ENCODE measurements at regions not wholly inside any gene's neighbourhood (a gene's known extent, or its start where the extent isn't known, plus 50 kb on each side); places are given as distances from the start of the nearest gene placed in this dataset.

GRCh38 chr10:130463104-130463875 lies 327.1 kb downstream of the GLRX3 start:
- Histone ChIP-seq H3K36me3 (ENCODE audit: insufficient read depth, low read length) (no peaks in the 10 kb centered on the region), H3K9me3 (ENCODE audit: low read length) (no peaks in the 10 kb centered on the region), H2AFZ (ENCODE audit: low read length) (no peak overlapping the region), H3K79me2 (ENCODE audit: insufficient read depth, low read depth, low read length) (no peaks in the 10 kb centered on the region), H3K4me3 (ENCODE audit: low read depth, low read length, poor library complexity, severe bottlenecking) (no peak overlapping the region), H3K9me2 (ENCODE audit: insufficient read depth, low read length) (no peaks in the 10 kb centered on the region), H3K27ac (ENCODE audit: low read depth, low read length, poor library complexity, severe bottlenecking) (no peak overlapping the region), H3K4me2 (ENCODE audit: low read length) (no peak overlapping the region), H3K4me1 (ENCODE audit: insufficient read depth, low read length, poor library complexity, severe bottlenecking) (no peaks in the 10 kb centered on the region), H4K20me1 (ENCODE audit: insufficient read depth, low read length) (no peaks in the 10 kb centered on the region; the same call in 1 of the 2 replicates)
- no TSS peak for BruUV-seq (replicated peaks)
- POLR2A ChIA-PET, result no interaction called here
- no peak for TF ChIP-seq EZH2phosphoT487 (IDR thresholded peaks at IDR 0.05; ENCODE audit: borderline replicate concordance, low read depth, low read length)
- TF ChIP-seq CTCF (conservative IDR thresholded peaks at IDR 0.05; ENCODE audit: low read length), result no peak
- intact Hi-C loops (cut with micrococcal nuclease; ENCODE audit: unreplicated experiment), result no loop called here
- DNase-seq (ENCODE audit: low spot score), result no peak
- CTCF ChIA-PET (ENCODE audit: unreplicated experiment), result no interaction called here

- H3K4me2 ChIP-seq (ENCODE audit: low read length), result no peak overlapping the region
- BruUV-seq (replicated peaks), result no TSS peak
- DNase-seq (ENCODE audit: low spot score), result no peak
- intact Hi-C loops (cut with micrococcal nuclease; ENCODE audit: unreplicated experiment), result no loop called here
- no peak for TF ChIP-seq EZH2phosphoT487 (IDR thresholded peaks at IDR 0.05; ENCODE audit: borderline replicate concordance, low read depth, low read length)
- no peak for TF ChIP-seq CTCF (conservative IDR thresholded peaks at IDR 0.05; ENCODE audit: low read length)
- no peaks in the 10 kb centered on the region; the same call in 1 of the 2 replicates for H4K20me1 ChIP-seq (ENCODE audit: insufficient read depth, low read length)
- CTCF ChIA-PET (ENCODE audit: unreplicated experiment), result no interaction called here
- no peaks in the 10 kb centered on the region for H3K79me2 ChIP-seq (ENCODE audit: insufficient read depth, low read depth, low read length)
- H2AFZ ChIP-seq (ENCODE audit: low read length), result no peak overlapping the region
- no peaks in the 10 kb centered on the region for H3K4me1 ChIP-seq (ENCODE audit: insufficient read depth, low read length, poor library complexity, severe bottlenecking)
- no peak overlapping the region for H3K27ac ChIP-seq (ENCODE audit: low read depth, low read length, poor library complexity, severe bottlenecking)
- H3K9me3 ChIP-seq (ENCODE audit: low read length), result no peaks in the 10 kb centered on the region
- H3K9me2 ChIP-seq (ENCODE audit: insufficient read depth, low read length), result no peaks in the 10 kb centered on the region
- H3K36me3 ChIP-seq (ENCODE audit: insufficient read depth, low read length), result no peaks in the 10 kb centered on the region
- no peak overlapping the region for H3K4me3 ChIP-seq (ENCODE audit: low read depth, low read length, poor library complexity, severe bottlenecking)
- POLR2A ChIA-PET, result no interaction called here
Observed at GRCh38 chr10:130463876-130464364, 327.7 kb downstream of the GLRX3 start.

- TF ChIP-seq CTCF (conservative IDR thresholded peaks at IDR 0.05; ENCODE audit: low read length) (no peak), EZH2phosphoT487 (IDR thresholded peaks at IDR 0.05; ENCODE audit: borderline replicate concordance, low read depth, low read length) (no peak)
- no peak for DNase-seq (ENCODE audit: low spot score)
- no peaks in the 10 kb centered on the region for H3K79me2 ChIP-seq (ENCODE audit: insufficient read depth, low read depth, low read length)
- H3K4me1 ChIP-seq (ENCODE audit: insufficient read depth, low read length, poor library complexity, severe bottlenecking), result no peaks in the 10 kb centered on the region
- ChIA-PET CTCF (ENCODE audit: unreplicated experiment) (no interaction called here), POLR2A (no interaction called here)
- intact Hi-C loops (cut with micrococcal nuclease; ENCODE audit: unreplicated experiment), result no loop called here
- no peak overlapping the region for H3K27ac ChIP-seq (ENCODE audit: low read depth, low read length, poor library complexity, severe bottlenecking)
- H3K4me2 ChIP-seq (ENCODE audit: low read length), result no peak overlapping the region
- BruUV-seq (replicated peaks), result no TSS peak
- H3K36me3 ChIP-seq (ENCODE audit: insufficient read depth, low read length), result no peaks in the 10 kb centered on the region
- no peaks in the 10 kb centered on the region; the same call in 1 of the 2 replicates for H4K20me1 ChIP-seq (ENCODE audit: insufficient read depth, low read length)
- H3K9me3 ChIP-seq (ENCODE audit: low read length), result no peaks in the 10 kb centered on the region
- no peak overlapping the region for H2AFZ ChIP-seq (ENCODE audit: low read length)
- H3K4me3 ChIP-seq (ENCODE audit: low read depth, low read length, poor library complexity, severe bottlenecking), result no peak overlapping the region
- H3K9me2 ChIP-seq (ENCODE audit: insufficient read depth, low read length), result no peaks in the 10 kb centered on the region
Observed at GRCh38 chr10:130464426-130464825, 328.2 kb downstream of the GLRX3 start.
